H1 (cell line): ENCODE measurements at regions not wholly inside any gene's neighbourhood (a gene's known extent, or its start where the extent isn't known, plus 50 kb on each side); places are given as distances from the start of the nearest gene placed in this dataset.

Experiments used
- ASH2L ChIP-seq: fragments of 200-600, 300-600 bp; sonication (generic); IDR thresholded peaks from one replicate; pipeline ENCODE4 v1.7.1; 2017; ENCODE audit warnings: low read length
- CBX8 ChIP-seq: fragments of 300-800, 300-1000 bp; sonication (generic); IDR thresholded peaks from 2 replicates; pipeline ENCODE4 v1.7.1; 2016; ENCODE audit warnings: low read depth, low read length, borderline replicate concordance
- FOSL1 ChIP-seq: IDR thresholded peaks from 2 replicates; pipeline ENCODE4 v1.6.1; 2011; ENCODE audit warnings: mild to moderate bottlenecking, low read depth, low read length, moderate library complexity; ENCODE audit not compliant: insufficient read depth
- HDAC2 ChIP-seq, 2 experiments: fragments of 300-600 bp in 1 of 2; sonication (generic) in 1 of 2; IDR thresholded peaks; 2 replicates each; pipeline ENCODE4 v1.6.1; 2011 to 2012; ENCODE audit warnings: low read depth in 2 of 2, low read length in 2 of 2, mild to moderate bottlenecking in 2 of 2, moderate library complexity in 2 of 2, borderline replicate concordance in 1 of 2, inconsistent platforms in 1 of 2
- MAFK ChIP-seq: IDR thresholded peaks from 2 replicates; pipeline ENCODE4 v1.6.1; 2012; ENCODE audit warnings: low read depth, mild to moderate bottlenecking, improper control_type of control experiment, low read length
- POLR2AphosphoS5 ChIP-seq: IDR thresholded peaks from 2 replicates; pipeline ENCODE4 v1.6.1; 2011; ENCODE audit warnings: low read depth, low read length
- SAP30 ChIP-seq: fragments of 300-600 bp; sonication (generic); IDR thresholded peaks from 2 replicates; pipeline ENCODE4 v1.7.1; 2012; ENCODE audit warnings: low read length, moderate library complexity, mild to moderate bottlenecking, inconsistent platforms; ENCODE audit not compliant: insufficient read depth, insufficient replicate concordance

DNA sequence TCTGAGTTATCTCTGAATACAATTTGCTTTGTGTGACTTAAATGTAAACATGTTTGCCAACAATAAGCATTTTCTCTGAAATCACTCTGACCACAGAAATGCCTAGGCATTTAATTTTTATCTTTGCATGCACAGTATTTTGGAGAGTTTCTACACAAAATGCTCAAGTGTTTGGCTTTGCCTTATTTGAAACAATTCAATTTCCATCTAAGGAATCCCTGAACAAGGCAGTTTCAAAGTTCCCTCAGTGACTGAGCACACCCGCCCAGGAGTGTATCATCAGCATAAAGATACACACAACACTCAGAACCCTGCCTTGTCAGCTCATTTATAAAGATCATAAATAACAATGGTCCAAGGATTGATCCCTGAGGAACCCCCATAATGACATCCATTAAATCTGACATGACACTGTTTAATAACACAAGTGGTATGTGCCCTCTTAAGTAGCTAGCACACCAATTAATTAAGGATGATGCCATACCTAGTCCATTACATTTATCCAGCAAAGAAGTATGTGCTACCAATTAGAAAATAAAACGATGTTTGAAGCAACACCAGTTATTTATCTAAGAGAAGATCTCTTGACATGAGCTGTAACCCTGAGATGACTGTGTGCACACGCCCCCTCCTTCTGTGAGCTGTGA lies 585.8 kb downstream of the ADGRL2 start (continued):
- TF ChIP-seq SAP30, result no peak
- TF ChIP-seq CBX8, result no peak
- TF ChIP-seq HDAC2 (IDR thresholded peaks at IDR 0.05; ENCODE audit: borderline replicate concordance in 1 of 2, low read depth in 2 of 2, low read length in 2 of 2), result no peak
- TF ChIP-seq ASH2L, result no peak
- no peak for TF ChIP-seq POLR2AphosphoS5
- no peak for TF ChIP-seq FOSL1
- TF ChIP-seq MAFK, result no peak
